CD4-positive, alpha-beta T cell (primary cell): ENCODE measurements at regions not wholly inside any gene's neighbourhood (a gene's known extent, or its start where the extent isn't known, plus 50 kb on each side); places are given as distances from the start of the nearest gene placed in this dataset.

Experiments
- ATAC-seq: fragments of 200-7000 bp; cut with Tn5 transposase; one replicate; pipeline ENCODE4 v1.10.0; 2022; ENCODE audit warnings: mild to moderate bottlenecking; ENCODE audit not compliant: poor library complexity
- CTCF ChIA-PET: fragments of 350-600 bp; sonication (Branson Sonifier 250); formaldehyde crosslinking; loops from one replicate; lab custom pipeline; 2021; ENCODE audit warnings: antibody characterized with exemption, inconsistent platforms; lab: Charles Lee
- POLR2A ChIA-PET: fragments of 350-600 bp; sonication (Branson Sonifier 250); formaldehyde crosslinking; loops from one replicate; lab custom pipeline; 2021; ENCODE audit warnings: antibody characterized with exemption, inconsistent platforms; lab: Charles Lee
- DNase-seq, 14 experiments: peaks; one replicate each; pipeline ENCODE4 v3.0.0-alpha.2; 2013 to 2020; ENCODE audit warnings: mixed read lengths in 2 of 14
- H3K27ac ChIP-seq, 2 donors: one replicate each; pipeline versions ENCODE4 v1.5.1 to v1.7.0; 2013; ENCODE audit warnings: low read length in 2 of 2, low read depth in 1 of 2, mild to moderate bottlenecking in 1 of 2
- H3K27me3 ChIP-seq, 2 experiments: 1 replicate in 1 of 2; 2 replicates in 1 of 2; pipeline versions ENCODE4 v1.6.1 to v1.7.0; 2013; ENCODE audit warnings: low read length in 2 of 2, control low read depth in 1 of 2, mild to moderate bottlenecking in 1 of 2, moderate library complexity in 1 of 2; ENCODE audit not compliant: insufficient read depth in 2 of 2, control insufficient read depth in 1 of 2
- H3K36me3 ChIP-seq: one replicate; pipeline ENCODE4 v1.6.1; 2013; ENCODE audit warnings: low read length, control low read depth; ENCODE audit not compliant: insufficient read depth
- H3K4me1 ChIP-seq: one replicate; pipeline ENCODE4 v1.6.1; 2013; ENCODE audit warnings: low read length, control low read depth; ENCODE audit not compliant: insufficient read depth
- H3K4me3 ChIP-seq: one replicate; pipeline ENCODE4 v1.5.1; 2013; ENCODE audit warnings: mild to moderate bottlenecking, low read length, moderate library complexity
- H3K9me3 ChIP-seq, 2 experiments: 1 replicate in 1 of 2; 2 replicates in 1 of 2; pipeline versions ENCODE4 v1.6.1 to v1.7.0; 2013; ENCODE audit warnings: low read length in 2 of 2, mild to moderate bottlenecking in 2 of 2, control low read depth in 1 of 2, moderate library complexity in 1 of 2; ENCODE audit not compliant: control insufficient read depth in 1 of 2, insufficient read depth in 1 of 2
- H3K27ac Mint-ChIP-seq: one replicate; pipeline ENCODE4 v1.8.0; 2020; ENCODE audit warnings: mixed read lengths
- H3K27me3 Mint-ChIP-seq: one replicate; pipeline ENCODE4 v1.8.0; 2021; ENCODE audit warnings: mixed read lengths
- H3K36me3 Mint-ChIP-seq: one replicate; pipeline ENCODE4 v1.8.0; 2021; ENCODE audit warnings: low read depth, mixed read lengths
- H3K4me1 Mint-ChIP-seq: one replicate; pipeline ENCODE4 v1.8.0; 2021; ENCODE audit warnings: low read depth, mixed read lengths
- H3K4me3 Mint-ChIP-seq: one replicate; pipeline ENCODE4 v1.8.0; 2020; ENCODE audit warnings: mild to moderate bottlenecking, mixed read lengths
- H3K9me3 Mint-ChIP-seq: one replicate; pipeline ENCODE4 v1.8.0; 2020; ENCODE audit warnings: mixed read lengths
- intact Hi-C, 2 experiments: fragments of 100-400 bp; cut with DNase I in 1 of 2; cut with micrococcal nuclease in 1 of 2; formaldehyde crosslinking; loops; one replicate each; pipeline versions ENCODE4 v1.15.1 to v1.9.0; 2023 to 2025; cut with DNase I, micrococcal nuclease
- TF ChIP-seq, protein P1 (sequence below): fragments of 200-600 bp; IDR thresholded peaks from one replicate; pipeline ENCODE4 v1.8.0; 2022; ENCODE audit warnings: antibody characterized with exemption, mild to moderate bottlenecking

GRCh38 chr6:97867177-97867576 lies 584.2 kb upstream of the MMS22L start:
- no peaks in the 10 kb centered on the region for H3K36me3 ChIP-seq
- no peaks in the 10 kb centered on the region for H3K4me1 ChIP-seq
- H3K9me3 ChIP-seq, result no peaks in the 10 kb centered on the region
- DNase-seq (no peak), ATAC-seq (no peak)
- intact Hi-C loops, result no loop called here
- Mint-ChIP-seq H3K9me3 (no peaks in the 10 kb centered on the region), H3K27ac (no peak overlapping the region), H3K4me1 (no peaks in the 10 kb centered on the region), H3K27me3 (no peaks in the 10 kb centered on the region), H3K36me3 (no peaks in the 10 kb centered on the region), H3K4me3 (no peak overlapping the region)
- TF ChIP-seq, protein P1, sequence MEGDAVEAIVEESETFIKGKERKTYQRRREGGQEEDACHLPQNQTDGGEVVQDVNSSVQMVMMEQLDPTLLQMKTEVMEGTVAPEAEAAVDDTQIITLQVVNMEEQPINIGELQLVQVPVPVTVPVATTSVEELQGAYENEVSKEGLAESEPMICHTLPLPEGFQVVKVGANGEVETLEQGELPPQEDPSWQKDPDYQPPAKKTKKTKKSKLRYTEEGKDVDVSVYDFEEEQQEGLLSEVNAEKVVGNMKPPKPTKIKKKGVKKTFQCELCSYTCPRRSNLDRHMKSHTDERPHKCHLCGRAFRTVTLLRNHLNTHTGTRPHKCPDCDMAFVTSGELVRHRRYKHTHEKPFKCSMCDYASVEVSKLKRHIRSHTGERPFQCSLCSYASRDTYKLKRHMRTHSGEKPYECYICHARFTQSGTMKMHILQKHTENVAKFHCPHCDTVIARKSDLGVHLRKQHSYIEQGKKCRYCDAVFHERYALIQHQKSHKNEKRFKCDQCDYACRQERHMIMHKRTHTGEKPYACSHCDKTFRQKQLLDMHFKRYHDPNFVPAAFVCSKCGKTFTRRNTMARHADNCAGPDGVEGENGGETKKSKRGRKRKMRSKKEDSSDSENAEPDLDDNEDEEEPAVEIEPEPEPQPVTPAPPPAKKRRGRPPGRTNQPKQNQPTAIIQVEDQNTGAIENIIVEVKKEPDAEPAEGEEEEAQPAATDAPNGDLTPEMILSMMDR, result no peak
- H3K27me3 ChIP-seq, result no peaks in the 10 kb centered on the region
- CTCF ChIA-PET, result no interaction called here
- no peak overlapping the region for H3K27ac ChIP-seq
- POLR2A ChIA-PET, result no interaction called here
- no peak overlapping the region for H3K4me3 ChIP-seq

- CTCF ChIA-PET, result no interaction called here
- intact Hi-C loops, result no loop called here
- H3K36me3 Mint-ChIP-seq, result no peaks in the 10 kb centered on the region
Observed at GRCh38 chr6:97870273-97870672, 587.3 kb upstream of the MMS22L start.

DNA sequence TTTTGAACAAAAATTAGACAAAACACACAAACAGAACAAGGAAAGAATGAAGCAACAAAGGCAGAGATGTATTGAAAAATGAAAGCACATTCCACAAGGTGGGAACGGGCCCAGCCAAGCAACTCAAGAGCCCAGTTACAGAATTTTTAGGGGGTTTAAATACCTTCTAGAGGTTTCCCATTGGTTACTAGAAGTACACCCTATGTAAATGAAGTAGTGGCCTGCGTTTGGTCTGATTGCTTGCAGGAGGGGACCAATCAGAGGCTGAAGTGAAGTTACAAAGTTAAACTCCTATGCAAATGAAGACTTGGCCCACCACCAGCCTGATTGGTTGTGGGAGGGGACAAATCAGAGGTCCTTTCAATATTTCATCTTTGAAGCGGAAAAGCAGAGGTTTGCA lies 593.7 kb upstream of the MMS22L start:
- DNase-seq (no peak), ATAC-seq (no peak)
- H3K9me3 ChIP-seq, result no peaks in the 10 kb centered on the region
- ChIA-PET CTCF (no interaction called here), POLR2A (no interaction called here)
- intact Hi-C loops, result no loop called here
- Mint-ChIP-seq H3K36me3 (no peaks in the 10 kb centered on the region), H3K27me3 (no peaks in the 10 kb centered on the region), H3K4me3 (no peak overlapping the region), H3K4me1 (no peaks in the 10 kb centered on the region), H3K27ac (no peak overlapping the region), H3K9me3 (no peaks in the 10 kb centered on the region)
- H3K27me3 ChIP-seq, result no peaks in the 10 kb centered on the region
- no peak overlapping the region for H3K4me3 ChIP-seq
- H3K36me3 ChIP-seq, result no peaks in the 10 kb centered on the region
- TF ChIP-seq, protein P1, result no peak
- no peak overlapping the region for H3K27ac ChIP-seq
- no peaks in the 10 kb centered on the region for H3K4me1 ChIP-seq

More at GRCh38 chr6:97870273-97870672, 587.3 kb upstream of the MMS22L start:
- Histone ChIP-seq H3K4me3 (no peak overlapping the region), H3K9me3 (no peaks in the 10 kb centered on the region), H3K4me1 (no peaks in the 10 kb centered on the region), H3K27me3 (no peaks in the 10 kb centered on the region), H3K36me3 (no peaks in the 10 kb centered on the region), H3K27ac (no peak overlapping the region)
- Mint-ChIP-seq H3K27me3 (no peaks in the 10 kb centered on the region), H3K27ac (no peak overlapping the region), H3K9me3 (no peaks in the 10 kb centered on the region), H3K4me3 (no peak overlapping the region), H3K4me1 (no peaks in the 10 kb centered on the region)
- POLR2A ChIA-PET, result no interaction called here
- no peak for ATAC-seq
- DNase-seq, result no peak
- TF ChIP-seq, protein P1, result no peak
